Endothelial cell of umbilical vein (primary cell): ENCODE measurements at regions not wholly inside any gene's neighbourhood (a gene's known extent, or its start where the extent isn't known, plus 50 kb on each side); places are given as distances from the start of the nearest gene placed in this dataset.

Experiments used
- BruUV-seq: library from RNA; stranded (reverse); fragments of 400-500 nt; replicated peaks from 2 replicates; lab custom pipeline; 2021; lab: Mats Ljungman, UMichigan
- CTCF ChIA-PET: fragments of 300-600, 350-600 bp; sonication (Branson Sonifier 250); formaldehyde crosslinking; loops from one replicate; lab custom pipeline; 2021; ENCODE audit warnings: antibody characterized with exemption, inconsistent platforms; lab: Charles Lee
- POLR2A ChIA-PET: fragments of 300-600, 350-600 bp; sonication (Branson Sonifier 250); formaldehyde crosslinking; loops from one replicate; lab custom pipeline; 2021; ENCODE audit warnings: antibody characterized with exemption, inconsistent platforms; lab: Charles Lee
- DNase-seq: peaks from one replicate; pipeline ENCODE4 v3.0.0-alpha.2; 2011; ENCODE audit warnings: low read depth, low spot score
- FAIRE-seq: peaks from 2 replicates; lab custom pipeline; 2011; peaks lifted over from hg19 to GRCh38; lab: Jason Lieb, UNC
- H2AFZ ChIP-seq: 2 replicates; pipeline ENCODE4 v1.6.0; 2012; ENCODE audit warnings: low read depth, low read length, control low read depth, inconsistent platforms
- H3K27ac ChIP-seq: 2 replicates; pipeline ENCODE4 v1.5.1; 2011; ENCODE audit warnings: low read depth, mild to moderate bottlenecking, control low read depth, low read length, moderate library complexity; ENCODE audit not compliant: insufficient read depth
- H3K27me3 ChIP-seq, 2 experiments: 2 replicates each; pipeline versions ENCODE4 v1.6.0 to v1.6.1; 2011; ENCODE audit warnings: low read length in 2 of 2, mixed read lengths in 1 of 2; ENCODE audit not compliant: control insufficient read depth in 2 of 2, insufficient read depth in 2 of 2
- H3K36me3 ChIP-seq, 2 experiments: 2 replicates in 1 of 2; 3 replicates in 1 of 2; pipeline ENCODE4 v1.5.1; 2011; ENCODE audit warnings: low read length in 2 of 2, mild to moderate bottlenecking in 1 of 2, moderate library complexity in 1 of 2; ENCODE audit not compliant: control insufficient read depth in 2 of 2, insufficient read depth in 2 of 2; ENCODE audit errors: extremely low read depth in 1 of 2
- H3K4me1 ChIP-seq: 3 replicates; pipeline ENCODE4 v1.5.1; 2011; ENCODE audit warnings: mild to moderate bottlenecking, low read length; ENCODE audit not compliant: control insufficient read depth, insufficient read depth; ENCODE audit errors: extremely low read depth
- H3K4me2 ChIP-seq: 2 replicates; pipeline ENCODE4 v1.6.1; 2011; ENCODE audit warnings: low read length, control low read depth, mixed read lengths; ENCODE audit not compliant: insufficient read depth
- H3K4me3 ChIP-seq, 3 experiments: fragments of 200-600 bp in 1 of 3; sonication (generic), shearing (Covaris generic) in 1 of 3; replicated peaks in 1 of 3; 2 replicates each; pipeline ENCODE4 v1.5.1; 2011 to 2016; ENCODE audit warnings: control low read depth in 3 of 3, low read length in 3 of 3, mild to moderate bottlenecking in 2 of 3, inconsistent platforms in 1 of 3, low read depth in 1 of 3, moderate library complexity in 1 of 3; ENCODE audit not compliant: insufficient read depth in 1 of 3
- H3K79me2 ChIP-seq: 2 replicates; pipeline ENCODE4 v1.6.0; 2012; ENCODE audit warnings: low read length, inconsistent platforms; ENCODE audit not compliant: control insufficient read depth, insufficient read depth
- H3K9ac ChIP-seq: replicated peaks from 2 replicates; pipeline ENCODE3; 2011; ENCODE audit warnings: low read length, control low read depth; ENCODE audit not compliant: insufficient read depth; ENCODE audit errors: extremely low read depth
- H3K9me1 ChIP-seq: replicated peaks from 3 replicates; pipeline ENCODE4 v1.6.0; 2011; ENCODE audit warnings: mild to moderate bottlenecking, low read length; ENCODE audit not compliant: control insufficient read depth, insufficient read depth; ENCODE audit errors: extremely low read depth
- H3K9me3 ChIP-seq: replicated peaks from 2 replicates; pipeline ENCODE4 v1.5.1; 2012; ENCODE audit warnings: low read length, inconsistent platforms; ENCODE audit not compliant: control insufficient read depth, insufficient read depth
- H4K20me1 ChIP-seq: replicated peaks from 2 replicates; pipeline ENCODE3; 2011; ENCODE audit warnings: mild to moderate bottlenecking, low read length; ENCODE audit not compliant: control insufficient read depth, insufficient read depth; ENCODE audit errors: extremely low read depth
- CTCF ChIP-seq, 2 donors: IDR thresholded peaks; 1 replicate in 1 of 2; 2 replicates in 1 of 2; pipeline ENCODE4 v1.5.1; 2011; ENCODE audit warnings: low read length in 2 of 2, mild to moderate bottlenecking in 2 of 2, moderate library complexity in 2 of 2, control low read depth in 1 of 2, inconsistent platforms in 1 of 2, low read depth in 1 of 2; ENCODE audit not compliant: insufficient read depth in 1 of 2; ENCODE audit errors: extremely low read depth in 1 of 2
- EZH2 ChIP-seq: IDR thresholded peaks from 2 replicates; pipeline ENCODE4 v1.6.1; 2012; ENCODE audit warnings: borderline replicate concordance, low read depth, mild to moderate bottlenecking, moderate library complexity, low read length, inconsistent platforms; ENCODE audit not compliant: severe bottlenecking
- FOS ChIP-seq: IDR thresholded peaks from 2 replicates; pipeline ENCODE4 v1.6.1; 2011; ENCODE audit warnings: mild to moderate bottlenecking, low read length, moderate library complexity, borderline replicate concordance; ENCODE audit not compliant: insufficient read depth
- GATA2 ChIP-seq: IDR thresholded peaks from 2 replicates; pipeline ENCODE4 v1.7.0; 2011; ENCODE audit warnings: low read depth, mild to moderate bottlenecking, moderate library complexity, mixed read lengths, low read length; ENCODE audit not compliant: insufficient read length, insufficient read depth
- JUN ChIP-seq: IDR thresholded peaks from 2 replicates; pipeline ENCODE4 v1.6.1; 2011; ENCODE audit warnings: borderline replicate concordance, low read depth; ENCODE audit not compliant: insufficient read length, insufficient read depth
- MAX ChIP-seq: IDR thresholded peaks from 2 replicates; pipeline ENCODE4 v1.6.1; 2011; ENCODE audit not compliant: insufficient read depth, insufficient read length
- MYC ChIP-seq: IDR thresholded peaks from one replicate; pipeline ENCODE4 v1.6.1; 2011; ENCODE audit warnings: mild to moderate bottlenecking, low read depth, low read length
- POLR2A ChIP-seq: IDR thresholded peaks from 2 replicates; pipeline ENCODE4 v1.6.1; 2012; ENCODE audit warnings: low read depth, mild to moderate bottlenecking, control low read depth, low read length
- POLR2AphosphoS5 ChIP-seq: IDR thresholded peaks from 2 replicates; pipeline ENCODE4 v1.6.1; 2012; ENCODE audit warnings: low read depth, mild to moderate bottlenecking, control low read depth, low read length, moderate library complexity; ENCODE audit not compliant: insufficient read depth
- dilution Hi-C: fragments of 300-500 bp; cut with MboI; formaldehyde crosslinking; loops from one replicate; pipeline ENCODE4 v1.15.0; 2019; ENCODE audit warnings: low sequenced_read_pairs; ENCODE audit not compliant: extremely low pct_ligation_motif_present
- intact Hi-C: fragments of 100-400 bp; cut with micrococcal nuclease; formaldehyde crosslinking; loops from one replicate; pipeline ENCODE4 v1.10.0; 2022

GRCh38 chr16:87127061-87127765 lies 190.0 kb downstream of the C16orf95 start:
- Histone ChIP-seq H3K9ac (no peak overlapping the region), H3K27me3 (peaks cover 1 to 2% of the 10 kb centered on the region in 2 experiments), H3K4me2 (no peak overlapping the region), H4K20me1 (no peaks in the 10 kb centered on the region), H3K4me3 (no peak overlapping the region), H2AFZ (no peak overlapping the region), H3K9me3 (no peaks in the 10 kb centered on the region), H3K79me2 (no peaks in the 10 kb centered on the region), H3K9me1 (no peaks in the 10 kb centered on the region), H3K27ac (no peak overlapping the region), H3K36me3 (no peaks in the 10 kb centered on the region), H3K4me1 (peaks cover 2% of the 10 kb centered on the region)
- FAIRE-seq (no peak), DNase-seq (peak; percentile 82)
- CTCF ChIA-PET = interaction anchor here (0.7 to 1.6 kb wide), 9 partner anchors 9 to 564 kb away, joined by 3 to 7 read pairs (median 3); no protein-coding TSS in a partner anchor
- dilution Hi-C loops (no loop called here), intact Hi-C loops (loop anchor here (2.0 kb wide), 1 partner anchor 52 kb away; no protein-coding TSS in a partner anchor)
- POLR2A ChIA-PET = no interaction called here
- TF ChIP-seq JUN (no peak), GATA2 (no peak), POLR2A (no peak)
- no TSS peak for BruUV-seq

- Histone ChIP-seq H3K79me2 (no peaks in the 10 kb centered on the region), H3K27me3 (peaks cover 1 to 2% of the 10 kb centered on the region in 2 experiments), H3K36me3 (no peaks in the 10 kb centered on the region), H3K4me3 (no peak overlapping the region), H4K20me1 (no peaks in the 10 kb centered on the region), H3K9me1 (no peaks in the 10 kb centered on the region), H3K27ac (no peak overlapping the region), H3K4me2 (no peak overlapping the region), H3K9me3 (no peaks in the 10 kb centered on the region), H2AFZ (no peak overlapping the region), H3K4me1 (peaks cover 2% of the 10 kb centered on the region), H3K9ac (no peak overlapping the region)
- no peak for FAIRE-seq
- TF ChIP-seq CTCF (IDR thresholded peaks at IDR 0.05; ENCODE audit: extremely low read depth in 1 of 2, insufficient read depth in 1 of 2, low read depth in 1 of 2, low read length in 2 of 2) (no peak), MAX (no peak), JUN (no peak), POLR2A (no peak), FOS (no peak), EZH2 (no peak), POLR2AphosphoS5 (no peak), GATA2 (no peak), MYC (no peak)
- POLR2A ChIA-PET = no interaction called here
- no TSS peak for BruUV-seq
- dilution Hi-C loops (no loop called here), intact Hi-C loops (loop anchor here (2.0 kb wide), 1 partner anchor 51 kb away; no protein-coding TSS in a partner anchor)
- CTCF ChIA-PET = interaction anchor here (1.3 to 1.6 kb wide), 2 partner anchors 9 to 51 kb away, joined by 4 to 7 read pairs; no protein-coding TSS in a partner anchor
- DNase-seq = no peak
Observed at GRCh38 chr16:87127766-87128147, 189.4 kb downstream of the C16orf95 start.
